Nephron (organoid): ENCODE measurements at regions not wholly inside any gene's neighbourhood (a gene's known extent, or its start where the extent isn't known, plus 50 kb on each side); places are given as distances from the start of the nearest gene placed in this dataset.

ENCODE experiments used
- H3K27ac Mint-ChIP-seq, 3 experiments: 2 replicates each; pipeline ENCODE4 v1.8.0; 2020; ENCODE audit warnings: mixed read lengths in 3 of 3, mild to moderate bottlenecking in 2 of 3, moderate library complexity in 1 of 3
- H3K27me3 Mint-ChIP-seq: 2 replicates; pipeline ENCODE4 v1.8.0; 2021; ENCODE audit warnings: low read depth, mild to moderate bottlenecking, moderate library complexity, mixed read lengths
- H3K36me3 Mint-ChIP-seq: 2 replicates; pipeline ENCODE4 v1.8.0; 2020; ENCODE audit warnings: low read depth, mixed read lengths
- H3K4me1 Mint-ChIP-seq: 2 replicates; pipeline ENCODE4 v1.8.0; 2020; ENCODE audit warnings: mixed read lengths
- H3K4me3 Mint-ChIP-seq, 3 experiments: 2 replicates each; pipeline ENCODE4 v1.8.0; 2020; ENCODE audit warnings: mild to moderate bottlenecking in 3 of 3, mixed read lengths in 3 of 3, moderate library complexity in 2 of 3
- H3K9me3 Mint-ChIP-seq: 2 replicates; pipeline ENCODE4 v1.8.0; 2020; ENCODE audit warnings: mixed read lengths
- CTCF ChIP-seq, 3 experiments: fragments of 200-600 bp; sonication (generic); IDR thresholded peaks; one replicate each; pipeline ENCODE4 v1.5.0; 2021; ENCODE audit warnings: antibody characterized with exemption in 3 of 3; ENCODE audit not compliant: unreplicated experiment in 3 of 3

- H3K27ac Mint-ChIP-seq, result peak overlapping the region; percentile 58 to 93 (median 62)
- peaks cover 35% of the 10 kb centered on the region for H3K4me1 Mint-ChIP-seq
- peaks cover 4% of the 10 kb centered on the region for H3K27me3 Mint-ChIP-seq
- peaks cover under 1% of the 10 kb centered on the region for H3K36me3 Mint-ChIP-seq
- peaks cover 7% of the 10 kb centered on the region for H3K9me3 Mint-ChIP-seq
- TF ChIP-seq CTCF (IDR thresholded peaks at IDR 0.05; ENCODE audit: unreplicated experiment in 3 of 3), result no peak
- H3K4me3 Mint-ChIP-seq, result no peak overlapping the region
Observed at GRCh38 chr14:87628129-87628528, 364.9 kb downstream of the GALC start.

GRCh38 chr14:87626266-87626665, 366.7 kb downstream of the GALC start:
- peaks cover 22% of the 10 kb centered on the region for H3K9me3 Mint-ChIP-seq
- TF ChIP-seq CTCF (IDR thresholded peaks at IDR 0.05; ENCODE audit: unreplicated experiment in 3 of 3), result no peak
- peaks cover 34% of the 10 kb centered on the region for H3K4me1 Mint-ChIP-seq
- H3K27me3 Mint-ChIP-seq, result peaks cover 4% of the 10 kb centered on the region
- H3K27ac Mint-ChIP-seq, result no peak overlapping the region
- H3K36me3 Mint-ChIP-seq, result peaks cover 10% of the 10 kb centered on the region
- no peak overlapping the region for H3K4me3 Mint-ChIP-seq

- Mint-ChIP-seq H3K4me3 (no peak overlapping the region), H3K27ac (no peak overlapping the region), H3K36me3 (peaks cover 14% of the 10 kb centered on the region), H3K9me3 (peaks cover 38% of the 10 kb centered on the region), H3K27me3 (no peaks in the 10 kb centered on the region), H3K4me1 (peaks cover 10% of the 10 kb centered on the region)
- no peak for TF ChIP-seq CTCF (IDR thresholded peaks at IDR 0.05; ENCODE audit: unreplicated experiment in 3 of 3)
Observed at GRCh38 chr14:87623616-87624015, 369.4 kb downstream of the GALC start.

- Mint-ChIP-seq H3K36me3 (peaks cover 7% of the 10 kb centered on the region), H3K27me3 (no peaks in the 10 kb centered on the region), H3K27ac (peak overlapping the region in 2 of 3 experiments; percentile 43 to 90), H3K4me1 (peaks cover 22% of the 10 kb centered on the region), H3K9me3 (peaks cover 27% of the 10 kb centered on the region), H3K4me3 (no peak overlapping the region)
- no peak for TF ChIP-seq CTCF (IDR thresholded peaks at IDR 0.05; ENCODE audit: unreplicated experiment in 3 of 3)
Observed at GRCh38 chr14:87617079-87617478, 375.9 kb downstream of the GALC start.

- TF ChIP-seq CTCF (IDR thresholded peaks at IDR 0.05; ENCODE audit: unreplicated experiment in 3 of 3), result peak; percentile 71 to 85 (median 85)
- no peaks in the 10 kb centered on the region for H3K27me3 Mint-ChIP-seq
- no peak overlapping the region for H3K4me3 Mint-ChIP-seq
- H3K27ac Mint-ChIP-seq, result peak overlapping the region; percentile 9 to 90 (median 78)
- H3K9me3 Mint-ChIP-seq, result peaks cover 22% of the 10 kb centered on the region
- H3K4me1 Mint-ChIP-seq, result peaks cover 22% of the 10 kb centered on the region
- H3K36me3 Mint-ChIP-seq, result peaks cover 4% of the 10 kb centered on the region
Observed at GRCh38 chr14:87615822-87616679, 376.9 kb downstream of the GALC start.

GRCh38 chr14:87615047-87615446, 377.9 kb downstream of the GALC start:
- peaks cover 13% of the 10 kb centered on the region for H3K9me3 Mint-ChIP-seq
- peak overlapping the region; percentile 9 to 90 (median 78) for H3K27ac Mint-ChIP-seq
- no peak overlapping the region for H3K4me3 Mint-ChIP-seq
- no peaks in the 10 kb centered on the region for H3K36me3 Mint-ChIP-seq
- TF ChIP-seq CTCF (IDR thresholded peaks at IDR 0.05; ENCODE audit: unreplicated experiment in 3 of 3), result no peak
- H3K27me3 Mint-ChIP-seq, result no peaks in the 10 kb centered on the region
- H3K4me1 Mint-ChIP-seq, result peaks cover 22% of the 10 kb centered on the region
